Ovary (tissue), 7 donors: ENCODE measurements at regions not wholly inside any gene's neighbourhood (a gene's known extent, or its start where the extent isn't known, plus 50 kb on each side); places are given as distances from the start of the nearest gene placed in this dataset.

Experiments
- DNase-seq, 5 donors: peaks; one replicate each; pipeline ENCODE4 v3.0.0-alpha.2; 2019 to 2020
- H3K27ac ChIP-seq, 2 donors: fragments of 200-600 bp; one replicate each; pipeline versions ENCODE4 v1.5.1 to v1.8.0; 2019 to 2022
- H3K27me3 ChIP-seq: fragments of 200-600 bp; one replicate; pipeline ENCODE4 v1.8.0; 2022
- H3K36me3 ChIP-seq: fragments of 200-600 bp; sonication (generic); one replicate; pipeline ENCODE4 v1.5.1; 2019
- H3K4me1 ChIP-seq: one replicate; pipeline ENCODE4 v1.8.1; 2013; ENCODE audit warnings: mild to moderate bottlenecking, moderate library complexity; ENCODE audit not compliant: insufficient read depth
- H3K4me3 ChIP-seq: fragments of 200-600 bp; sonication (generic); one replicate; pipeline ENCODE4 v1.5.1; 2017
- H3K9me3 ChIP-seq, 2 donors: fragments of 200-600 bp in 1 of 2; sonication (generic) in 1 of 2; one replicate each; pipeline versions ENCODE4 v1.5.1 to v1.8.1; 2013 to 2019; ENCODE audit warnings: mild to moderate bottlenecking in 1 of 2, moderate library complexity in 1 of 2
- EP300 ChIP-seq: sonication (generic); formaldehyde crosslinking; IDR thresholded peaks from one replicate; pipeline ENCODE4 v1.6.1; 2017; ENCODE audit warnings: antibody characterized with exemption
- POLR2A ChIP-seq: fragments of 450-650 bp; IDR thresholded peaks from one replicate; pipeline ENCODE4 v1.6.1; 2017; ENCODE audit warnings: antibody characterized with exemption, mild to moderate bottlenecking, moderate library complexity
- WGBS, 3 donors: extraction: QIAGEN DNeasy Blood & Tissue Kit in 1 of 3; methylation state at CpG; one replicate each; pipeline versions ENCODE4 v1.1.5 to v1.1.7; 2013 to 2017; 5-methylcytosine and 5-hydroxymethylcytosine counted together
- intact Hi-C, 4 donors: fragments of 100-400 bp; cut with DNase I; formaldehyde crosslinking; loops; one replicate each; pipeline versions ENCODE4 v1.11.0 to v1.15.1; 2022 to 2023
- TF ChIP-seq, protein P1 (sequence below), 3 donors: fragments of 450-650 bp in 2 of 3; fragments of 200-600 bp in 1 of 3; IDR thresholded peaks; one replicate each; pipeline versions ENCODE4 v1.5.1 to v1.8.0; 2016 to 2022; ENCODE audit warnings: antibody characterized with exemption in 3 of 3, mild to moderate bottlenecking in 1 of 3
- donor health status: DM: no; HTN: no; CAD: no; lungs with moderate emphysema.
- donor health status: DM: no; HTN: no; CAD: no.
- donor health status: Bipolar disorder and iron deficiency.
- donor health status: DM: no; HTN: no; CAD: no.
- donor health status: DM: yes; HTN: yes; CAD: no.

DNA sequence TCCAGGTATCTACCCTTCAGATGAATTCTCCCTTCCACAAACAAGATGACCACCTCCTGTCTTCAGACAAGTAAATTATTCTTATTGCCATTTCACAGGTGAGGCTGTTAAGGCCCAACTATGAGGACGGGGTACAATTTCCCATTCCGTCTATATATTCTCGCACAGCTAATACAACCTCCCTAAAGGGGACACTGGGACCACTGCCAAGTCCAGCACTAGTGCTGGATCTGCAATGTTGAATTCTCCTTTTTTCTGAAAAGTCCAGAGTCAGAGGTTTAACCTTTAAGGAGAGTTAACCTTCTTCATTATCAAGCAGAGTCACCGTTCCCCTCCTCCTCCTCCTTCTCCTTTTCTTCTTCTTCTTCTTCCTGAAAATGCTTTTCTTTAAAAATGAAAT is 130.4 kb upstream of the PARP11 start:
- no peak for DNase-seq
- H3K27ac ChIP-seq: no peak overlapping the region
- intact Hi-C loops: no loop called here
- no peaks in the 10 kb centered on the region for H3K36me3 ChIP-seq
- no peaks in the 10 kb centered on the region for H3K27me3 ChIP-seq
- no peaks in the 10 kb centered on the region for H3K9me3 ChIP-seq
- no peak overlapping the region for H3K4me3 ChIP-seq
- H3K4me1 ChIP-seq: no peaks in the 10 kb centered on the region
- WGBS, 3 donors: 71 to 80% (median 77%) methylated on average over 4 of the region's 4 CpGs
- TF ChIP-seq, protein P1, sequence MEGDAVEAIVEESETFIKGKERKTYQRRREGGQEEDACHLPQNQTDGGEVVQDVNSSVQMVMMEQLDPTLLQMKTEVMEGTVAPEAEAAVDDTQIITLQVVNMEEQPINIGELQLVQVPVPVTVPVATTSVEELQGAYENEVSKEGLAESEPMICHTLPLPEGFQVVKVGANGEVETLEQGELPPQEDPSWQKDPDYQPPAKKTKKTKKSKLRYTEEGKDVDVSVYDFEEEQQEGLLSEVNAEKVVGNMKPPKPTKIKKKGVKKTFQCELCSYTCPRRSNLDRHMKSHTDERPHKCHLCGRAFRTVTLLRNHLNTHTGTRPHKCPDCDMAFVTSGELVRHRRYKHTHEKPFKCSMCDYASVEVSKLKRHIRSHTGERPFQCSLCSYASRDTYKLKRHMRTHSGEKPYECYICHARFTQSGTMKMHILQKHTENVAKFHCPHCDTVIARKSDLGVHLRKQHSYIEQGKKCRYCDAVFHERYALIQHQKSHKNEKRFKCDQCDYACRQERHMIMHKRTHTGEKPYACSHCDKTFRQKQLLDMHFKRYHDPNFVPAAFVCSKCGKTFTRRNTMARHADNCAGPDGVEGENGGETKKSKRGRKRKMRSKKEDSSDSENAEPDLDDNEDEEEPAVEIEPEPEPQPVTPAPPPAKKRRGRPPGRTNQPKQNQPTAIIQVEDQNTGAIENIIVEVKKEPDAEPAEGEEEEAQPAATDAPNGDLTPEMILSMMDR (IDR thresholded peaks at IDR 0.05): no peak
- TF ChIP-seq EP300 (no peak), POLR2A (no peak)

DNA sequence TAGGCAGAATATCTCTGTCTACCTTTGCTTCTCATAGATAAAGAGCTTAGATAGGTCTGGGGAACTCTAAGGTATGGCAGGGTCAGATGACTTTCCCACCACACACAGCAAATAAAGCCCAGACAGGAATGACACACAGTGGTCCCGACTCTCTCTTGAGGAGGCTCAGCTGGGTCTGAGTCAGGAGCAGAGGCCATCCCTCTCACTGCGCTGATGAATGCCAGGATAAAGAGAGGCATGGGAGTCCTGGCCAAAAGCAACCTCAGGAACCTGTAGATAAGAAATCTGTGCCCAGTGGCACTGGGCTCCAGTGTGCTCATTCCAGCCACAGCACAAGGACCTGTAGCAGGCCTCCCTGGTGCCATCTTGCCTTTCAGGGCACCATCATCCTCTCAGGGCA is 129.4 kb upstream of the PARP11 start:
- Histone ChIP-seq H3K27me3 (no peaks in the 10 kb centered on the region), H3K9me3 (no peaks in the 10 kb centered on the region), H3K4me1 (no peaks in the 10 kb centered on the region), H3K36me3 (no peaks in the 10 kb centered on the region), H3K27ac (no peak overlapping the region), H3K4me3 (no peak overlapping the region)
- TF ChIP-seq EP300 (no peak), POLR2A (no peak)
- TF ChIP-seq, protein P1 (IDR thresholded peaks at IDR 0.05): no peak
- intact Hi-C loops: no loop called here
- WGBS, 3 donors: 82 to 89% (median 86%) methylated on average over 2 of the region's 2 CpGs
- DNase-seq: no peak

DNA sequence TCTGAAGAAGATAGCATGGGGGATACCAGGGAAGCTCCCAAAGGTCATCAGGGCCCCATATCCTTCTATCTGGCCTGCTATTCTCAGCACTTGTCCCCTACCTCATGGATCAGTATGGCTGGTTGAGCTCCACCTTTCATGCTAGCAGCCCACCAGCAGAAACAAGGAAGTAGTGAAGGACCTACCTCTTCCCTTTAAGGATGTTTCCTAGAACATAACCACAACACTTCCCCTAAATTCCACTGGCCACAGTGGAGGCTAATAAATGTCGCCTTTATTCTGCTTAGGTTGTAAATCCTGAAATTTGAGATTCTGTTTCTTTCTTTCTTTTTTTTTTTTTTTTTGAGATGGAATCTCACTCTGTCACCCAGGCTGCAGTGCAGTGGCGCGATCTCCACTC is 128.6 kb upstream of the PARP11 start:
- 95 to 97% (median 96%) methylated on average over 3 of the region's 3 CpGs for WGBS, 3 donors
- Histone ChIP-seq H3K36me3 (no peaks in the 10 kb centered on the region), H3K4me3 (no peak overlapping the region), H3K27ac (no peak overlapping the region), H3K27me3 (no peaks in the 10 kb centered on the region), H3K9me3 (no peaks in the 10 kb centered on the region), H3K4me1 (no peaks in the 10 kb centered on the region)
- TF ChIP-seq EP300: no peak
- TF ChIP-seq, protein P1 (IDR thresholded peaks at IDR 0.05): no peak
- no peak for TF ChIP-seq POLR2A
- intact Hi-C loops: no loop called here
- DNase-seq: no peak

DNA sequence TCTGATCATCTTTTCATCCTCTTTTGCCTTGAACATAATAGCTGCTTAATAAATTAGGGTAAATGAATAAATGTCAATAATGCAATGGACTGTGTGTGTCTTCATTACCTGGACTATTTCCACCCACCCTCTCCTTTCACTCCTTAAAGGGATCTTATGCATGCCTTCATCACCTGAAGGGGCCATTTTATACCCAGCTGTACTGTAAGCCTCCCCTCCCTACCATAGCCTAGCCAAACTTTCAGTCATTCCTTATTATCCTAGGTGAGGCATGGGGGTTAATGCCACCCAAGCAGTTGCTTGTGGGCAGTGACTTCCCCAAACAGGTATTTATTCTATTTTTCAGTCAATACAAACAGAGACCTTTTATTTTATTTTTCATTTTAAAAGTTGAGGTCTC is 127.8 kb upstream of the PARP11 start:
- H3K27me3 ChIP-seq: no peaks in the 10 kb centered on the region
- intact Hi-C loops: no loop called here
- no peak for DNase-seq
- no peak overlapping the region for H3K27ac ChIP-seq
- H3K36me3 ChIP-seq: no peaks in the 10 kb centered on the region
- H3K9me3 ChIP-seq: no peaks in the 10 kb centered on the region
- TF ChIP-seq, protein P1 (IDR thresholded peaks at IDR 0.05): no peak
- TF ChIP-seq EP300: no peak
- no peak for TF ChIP-seq POLR2A
- H3K4me3 ChIP-seq: no peak overlapping the region
- no peaks in the 10 kb centered on the region for H3K4me1 ChIP-seq

DNA sequence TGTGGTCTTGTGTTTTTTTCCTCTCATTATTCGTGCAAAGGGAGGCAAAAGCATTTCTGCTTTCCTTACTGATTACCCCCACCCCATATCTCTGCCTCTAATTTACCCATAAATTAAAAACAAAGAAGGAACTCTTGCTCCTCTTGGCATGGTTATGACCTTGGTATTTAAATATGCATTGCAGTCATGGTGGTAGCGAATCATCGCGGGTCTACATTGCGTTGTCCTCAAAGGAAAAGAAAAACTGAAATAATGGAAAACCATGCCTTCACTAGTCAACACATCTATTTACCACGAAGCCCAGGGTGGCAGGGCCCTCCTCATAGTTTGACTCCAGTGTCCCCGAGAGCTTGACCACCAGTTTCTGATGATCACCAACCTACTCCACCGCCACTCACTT is 126.7 kb upstream of the PARP11 start:
- Histone ChIP-seq H3K27me3 (no peaks in the 10 kb centered on the region), H3K36me3 (no peaks in the 10 kb centered on the region), H3K4me1 (no peaks in the 10 kb centered on the region), H3K27ac (no peak overlapping the region), H3K9me3 (no peaks in the 10 kb centered on the region), H3K4me3 (no peak overlapping the region)
- WGBS, 3 donors: 82 to 88% (median 85%) methylated on average over 8 of the region's 8 CpGs
- TF ChIP-seq EP300 (no peak), POLR2A (no peak)
- TF ChIP-seq, protein P1 (IDR thresholded peaks at IDR 0.05): no peak
- DNase-seq: no peak
- intact Hi-C loops: no loop called here
